ENCODE measurements at regions not wholly inside any gene's neighbourhood (a gene's known extent, or its start where the extent isn't known, plus 50 kb on each side); places are given as distances from the start of the nearest gene placed in this dataset.

DNA sequence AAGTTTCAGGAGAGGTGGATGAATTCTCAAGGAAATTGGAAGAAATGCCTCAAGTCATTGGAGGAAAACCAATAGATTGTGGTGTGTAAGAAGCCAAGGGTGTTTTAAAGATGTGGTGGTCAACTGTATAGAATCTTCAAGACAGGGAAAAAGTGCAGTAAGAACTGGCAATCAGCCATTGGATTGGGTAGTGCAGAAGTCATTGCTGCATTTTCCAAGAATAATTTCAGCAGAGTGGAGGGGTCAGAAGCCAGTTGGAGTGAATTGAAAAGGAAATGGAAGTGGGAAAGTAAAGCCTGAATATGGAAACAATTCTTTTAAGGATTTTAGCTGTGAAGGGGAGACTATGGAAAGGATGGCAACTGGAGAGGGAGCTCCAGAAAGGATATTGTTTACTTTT lies 128.2 kb upstream of the TMEM170B start:
- H3K4me3 ChIP-seq (ENCODE audit: insufficient read depth, low read depth, low read length): no peak overlapping the region
- BruUV-seq (replicated peaks): no TSS peak
- no peak overlapping the region for H3K4ac ChIP-seq (ENCODE audit: low read depth, low read length)
- no peak overlapping the region for H3K56ac ChIP-seq (ENCODE audit: extremely low read depth, insufficient read depth, low read length)
- no peak overlapping the region for H2AFZ ChIP-seq (replicated peaks; ENCODE audit: low read length, poor library complexity)
- no peak overlapping the region; the same call in 2 of the 3 replicates for H2BK15ac ChIP-seq (ENCODE audit: low read depth, low read length)
- H2BK120ac ChIP-seq (ENCODE audit: low read depth, low read length): no peak overlapping the region
- no peak for ATAC-seq (ENCODE audit: low read depth)
- no peak overlapping the region for H3K9ac ChIP-seq (ENCODE audit: low read depth, low read length)
- H4K20me1 ChIP-seq (ENCODE audit: insufficient read depth, low read length): no peaks in the 10 kb centered on the region
- no peak overlapping the region for H4K8ac ChIP-seq (ENCODE audit: low read depth in 2 of 2, low read length in 2 of 2)
- dilution Hi-C loops (cut with HindIII; ENCODE audit: low sequenced_read_pairs, unreplicated experiment) (no loop called here), intact Hi-C loops (cut with micrococcal nuclease) (no loop called here), in situ Hi-C loops (cut with MboI; ENCODE audit: low sequenced_read_pairs) (no loop called here)
- H4K91ac ChIP-seq (ENCODE audit: insufficient read depth, low read depth, low read length): no peak overlapping the region
- no peak overlapping the region for H3K14ac ChIP-seq (replicated peaks; ENCODE audit: low read depth, low read length)
- H3K4me2 ChIP-seq (ENCODE audit: low read depth, low read length): no peak overlapping the region
- H3K79me1 ChIP-seq (ENCODE audit: low read depth in 1 of 2, low read length in 2 of 2): no peaks in the 10 kb centered on the region
- POLR2A ChIA-PET (ENCODE audit: unreplicated experiment): no interaction called here
- no peak overlapping the region for H3K27ac ChIP-seq (ENCODE audit: insufficient read depth, low read length)
- no peak overlapping the region for H2BK20ac ChIP-seq (ENCODE audit: low read depth, low read length)
- H3K9me3 ChIP-seq (ENCODE audit: control insufficient read depth, insufficient read depth, low read length): no peaks in the 10 kb centered on the region
- no peak for DNase-seq
- H3K36me3 ChIP-seq (ENCODE audit: control insufficient read depth, insufficient read depth, low read length): no peaks in the 10 kb centered on the region
- no peak overlapping the region for H4K5ac ChIP-seq (ENCODE audit: low read depth, low read length)
- no peak overlapping the region for H3K18ac ChIP-seq (ENCODE audit: low read depth, low read length)
- H2AK9ac ChIP-seq (replicated peaks; ENCODE audit: low read depth, low read length, poor library complexity): no peak overlapping the region
- H2BK5ac ChIP-seq (ENCODE audit: low read depth, low read length, poor library complexity, severe bottlenecking): no peak overlapping the region
- no peak overlapping the region for H2AK5ac ChIP-seq (ENCODE audit: low read depth, low read length)
- no peaks in the 10 kb centered on the region for H3K27me3 ChIP-seq (ENCODE audit: control insufficient read depth, insufficient read depth, low read length)
- H3K23ac ChIP-seq (ENCODE audit: low read depth, low read length): no peak overlapping the region
- CTCF ChIA-PET: no interaction called here
- H3K9me1 ChIP-seq (ENCODE audit: insufficient read depth, low read length): no peaks in the 10 kb centered on the region
- no peak for TF ChIP-seq CTCF (conservative IDR thresholded peaks at IDR 0.05; ENCODE audit: low read depth, low read length)
- no peak for TF ChIP-seq CHD1 (IDR thresholded peaks at IDR 0.05; ENCODE audit: low read depth, low read length)
- no peak for TF ChIP-seq RAD21 (IDR thresholded peaks at IDR 0.05; ENCODE audit: low read length)
- no peak for TF ChIP-seq BHLHE40 (IDR thresholded peaks at IDR 0.05; ENCODE audit: low read depth, low read length)
- no peak for TF ChIP-seq MAZ (IDR thresholded peaks at IDR 0.05; ENCODE audit: borderline replicate concordance, low read depth, low read length)
- no peak for TF ChIP-seq POLR2A (IDR thresholded peaks at IDR 0.05; ENCODE audit: low read depth, low read length)
- TF ChIP-seq USF2 (IDR thresholded peaks at IDR 0.05; ENCODE audit: low read depth, low read length): no peak
- TF ChIP-seq, protein P1, sequence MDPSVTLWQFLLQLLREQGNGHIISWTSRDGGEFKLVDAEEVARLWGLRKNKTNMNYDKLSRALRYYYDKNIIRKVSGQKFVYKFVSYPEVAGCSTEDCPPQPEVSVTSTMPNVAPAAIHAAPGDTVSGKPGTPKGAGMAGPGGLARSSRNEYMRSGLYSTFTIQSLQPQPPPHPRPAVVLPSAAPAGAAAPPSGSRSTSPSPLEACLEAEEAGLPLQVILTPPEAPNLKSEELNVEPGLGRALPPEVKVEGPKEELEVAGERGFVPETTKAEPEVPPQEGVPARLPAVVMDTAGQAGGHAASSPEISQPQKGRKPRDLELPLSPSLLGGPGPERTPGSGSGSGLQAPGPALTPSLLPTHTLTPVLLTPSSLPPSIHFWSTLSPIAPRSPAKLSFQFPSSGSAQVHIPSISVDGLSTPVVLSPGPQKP (IDR thresholded peaks at IDR 0.05; ENCODE audit: borderline replicate concordance, low read depth, low read length): no peak
- no peak for TF ChIP-seq FOS (IDR thresholded peaks at IDR 0.05; ENCODE audit: low read depth, low read length)
- peaks cover 8% of the 10 kb centered on the region for H3K4me1 ChIP-seq (ENCODE audit: control insufficient read depth, insufficient read depth, low read length)
